Astrocyte (in vitro differentiated cells and primary cell): ENCODE measurements at regions not wholly inside any gene's neighbourhood (a gene's known extent, or its start where the extent isn't known, plus 50 kb on each side); places are given as distances from the start of the nearest gene placed in this dataset.

Experiments used
- DNase-seq: peaks from one replicate; pipeline ENCODE4 v3.0.0-alpha.2; 2010; ENCODE audit warnings: low read depth
- FAIRE-seq: peaks from 2 replicates; lab custom pipeline; 2011; peaks lifted over from hg19 to GRCh38; lab: Jason Lieb, UNC
- H2AFZ ChIP-seq: 2 replicates; pipeline ENCODE4 v1.6.0; 2012; ENCODE audit warnings: low read depth, low read length, inconsistent platforms
- H3K27ac ChIP-seq: 2 replicates; pipeline ENCODE4 v1.5.1; 2011; ENCODE audit warnings: low read depth, low read length, inconsistent platforms
- H3K27me3 ChIP-seq: 2 replicates; pipeline ENCODE4 v1.6.0; 2011; ENCODE audit warnings: low read length, inconsistent platforms; ENCODE audit not compliant: insufficient read depth
- H3K36me3 ChIP-seq: 2 replicates; pipeline ENCODE4 v1.5.1; 2011; ENCODE audit warnings: low read length, inconsistent platforms; ENCODE audit not compliant: insufficient read depth
- H3K4me1 ChIP-seq: 2 replicates; pipeline ENCODE4 v1.5.1; 2011; ENCODE audit warnings: low read length, inconsistent platforms; ENCODE audit not compliant: insufficient read depth
- H3K4me2 ChIP-seq: 2 replicates; pipeline ENCODE4 v1.6.0; 2012; ENCODE audit warnings: low read length, inconsistent platforms
- H3K4me3 ChIP-seq: 2 replicates; pipeline ENCODE4 v1.5.1; 2011; ENCODE audit warnings: low read depth, mild to moderate bottlenecking, low read length, inconsistent platforms; ENCODE audit not compliant: insufficient read depth
- H3K79me2 ChIP-seq: 2 replicates; pipeline ENCODE4 v1.6.0; 2012; ENCODE audit warnings: mild to moderate bottlenecking, low read length, inconsistent platforms; ENCODE audit not compliant: insufficient read depth
- H3K9ac ChIP-seq: 2 replicates; pipeline ENCODE4 v1.6.0; 2012; ENCODE audit warnings: mild to moderate bottlenecking, low read length, inconsistent platforms
- H3K9me3 ChIP-seq: 2 replicates; pipeline ENCODE4 v1.5.1; 2012; ENCODE audit warnings: low read depth, mild to moderate bottlenecking, low read length, inconsistent platforms; ENCODE audit not compliant: insufficient read depth
- H4K20me1 ChIP-seq: 2 replicates; pipeline ENCODE4 v1.6.0; 2012; ENCODE audit warnings: low read length, inconsistent platforms; ENCODE audit not compliant: insufficient read depth
- H3K27ac Mint-ChIP-seq: one replicate; pipeline ENCODE4 v1.8.0; 2021; ENCODE audit warnings: mild to moderate bottlenecking, mixed read lengths; ENCODE audit not compliant: unreplicated experiment
- H3K27me3 Mint-ChIP-seq: one replicate; pipeline ENCODE4 v1.8.0; 2021; ENCODE audit warnings: low read depth, mixed read lengths; ENCODE audit not compliant: unreplicated experiment
- H3K36me3 Mint-ChIP-seq: one replicate; pipeline ENCODE4 v1.8.0; 2021; ENCODE audit warnings: low read depth, mixed read lengths; ENCODE audit not compliant: unreplicated experiment
- H3K4me1 Mint-ChIP-seq: one replicate; pipeline ENCODE4 v1.8.0; 2021; ENCODE audit warnings: low read depth, mixed read lengths; ENCODE audit not compliant: unreplicated experiment
- H3K4me3 Mint-ChIP-seq: one replicate; pipeline ENCODE4 v1.8.0; 2021; ENCODE audit warnings: mild to moderate bottlenecking, moderate library complexity, mixed read lengths; ENCODE audit not compliant: unreplicated experiment
- H3K9me3 Mint-ChIP-seq: one replicate; pipeline ENCODE4 v1.8.0; 2021; ENCODE audit warnings: mild to moderate bottlenecking, mixed read lengths; ENCODE audit not compliant: unreplicated experiment
- EZH2 ChIP-seq: IDR thresholded peaks from 2 replicates; pipeline ENCODE4 v1.6.1; 2012; ENCODE audit warnings: mild to moderate bottlenecking, low read length, inconsistent platforms; ENCODE audit not compliant: insufficient read depth
- TF ChIP-seq, protein P1 (sequence below): IDR thresholded peaks from 2 replicates; pipeline ENCODE4 v1.5.1; 2011; ENCODE audit warnings: low read depth, mild to moderate bottlenecking, inconsistent platforms, low read length, moderate library complexity; ENCODE audit not compliant: insufficient read depth

DNA sequence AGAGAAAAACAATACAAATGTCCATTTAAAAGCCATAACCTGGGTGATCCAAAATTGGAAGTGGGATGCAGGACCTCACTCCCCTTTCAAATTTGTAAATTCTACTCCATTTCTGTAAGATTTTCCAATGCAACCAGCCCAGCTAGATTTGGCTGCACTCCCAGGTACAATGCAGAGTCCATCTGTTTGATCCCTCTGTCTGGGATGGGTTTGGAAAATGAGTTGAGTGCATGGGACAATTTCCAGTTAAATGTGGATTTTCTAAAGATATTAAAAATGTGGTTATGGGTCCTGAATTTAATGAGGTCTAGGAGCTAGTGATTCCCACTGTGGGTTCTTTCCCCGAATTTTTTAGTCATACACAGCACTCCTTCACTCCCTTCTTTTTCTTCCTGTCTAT, 104.0 kb upstream of the ATP10B start:
- no peaks in the 10 kb centered on the region for H3K79me2 ChIP-seq
- no peak for FAIRE-seq
- TF ChIP-seq, protein P1, sequence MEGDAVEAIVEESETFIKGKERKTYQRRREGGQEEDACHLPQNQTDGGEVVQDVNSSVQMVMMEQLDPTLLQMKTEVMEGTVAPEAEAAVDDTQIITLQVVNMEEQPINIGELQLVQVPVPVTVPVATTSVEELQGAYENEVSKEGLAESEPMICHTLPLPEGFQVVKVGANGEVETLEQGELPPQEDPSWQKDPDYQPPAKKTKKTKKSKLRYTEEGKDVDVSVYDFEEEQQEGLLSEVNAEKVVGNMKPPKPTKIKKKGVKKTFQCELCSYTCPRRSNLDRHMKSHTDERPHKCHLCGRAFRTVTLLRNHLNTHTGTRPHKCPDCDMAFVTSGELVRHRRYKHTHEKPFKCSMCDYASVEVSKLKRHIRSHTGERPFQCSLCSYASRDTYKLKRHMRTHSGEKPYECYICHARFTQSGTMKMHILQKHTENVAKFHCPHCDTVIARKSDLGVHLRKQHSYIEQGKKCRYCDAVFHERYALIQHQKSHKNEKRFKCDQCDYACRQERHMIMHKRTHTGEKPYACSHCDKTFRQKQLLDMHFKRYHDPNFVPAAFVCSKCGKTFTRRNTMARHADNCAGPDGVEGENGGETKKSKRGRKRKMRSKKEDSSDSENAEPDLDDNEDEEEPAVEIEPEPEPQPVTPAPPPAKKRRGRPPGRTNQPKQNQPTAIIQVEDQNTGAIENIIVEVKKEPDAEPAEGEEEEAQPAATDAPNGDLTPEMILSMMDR, result no peak
- TF ChIP-seq EZH2, result no peak

DNA sequence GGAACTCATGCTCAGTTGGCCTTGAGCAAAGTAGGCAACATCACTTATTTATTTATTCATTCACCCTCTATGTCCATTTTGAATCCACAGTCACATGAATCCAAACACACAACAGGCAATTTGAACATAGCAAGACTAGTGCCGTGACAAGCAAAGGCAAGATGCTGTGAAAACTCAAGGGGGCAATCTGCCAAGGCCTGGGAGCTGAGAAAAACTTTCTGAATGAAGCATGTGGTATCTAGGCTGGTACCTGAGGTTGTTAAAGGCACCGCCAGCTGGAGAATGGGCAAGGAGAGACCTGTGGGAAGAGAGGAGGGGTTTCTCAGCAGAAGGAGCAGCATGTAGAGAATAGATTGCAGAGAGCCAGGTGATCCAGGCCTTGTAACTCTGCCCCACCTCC, 98.3 kb upstream of the ATP10B start:
- DNase-seq, result no peak
- Histone ChIP-seq H3K4me3 (no peak overlapping the region), H3K27me3 (no peaks in the 10 kb centered on the region), H4K20me1 (no peaks in the 10 kb centered on the region), H3K4me2 (no peak overlapping the region), H2AFZ (no peak overlapping the region), H3K79me2 (no peaks in the 10 kb centered on the region), H3K9ac (no peak overlapping the region), H3K9me3 (no peaks in the 10 kb centered on the region), H3K36me3 (no peaks in the 10 kb centered on the region), H3K27ac (no peak overlapping the region), H3K4me1 (no peaks in the 10 kb centered on the region)
- no peaks in the 10 kb centered on the region for H3K36me3 Mint-ChIP-seq
- no peak for FAIRE-seq
- H3K4me3 Mint-ChIP-seq, result no peak overlapping the region
- no peak for TF ChIP-seq EZH2
- TF ChIP-seq, protein P1, result no peak
- H3K27me3 Mint-ChIP-seq, result peaks cover 6% of the 10 kb centered on the region
- peaks cover 3% of the 10 kb centered on the region for H3K9me3 Mint-ChIP-seq
- H3K4me1 Mint-ChIP-seq, result no peaks in the 10 kb centered on the region
- no peak overlapping the region for H3K27ac Mint-ChIP-seq

More for the DNA sequence above, 104.0 kb upstream of the ATP10B start:
- Mint-ChIP-seq H3K4me1 (no peaks in the 10 kb centered on the region), H3K4me3 (no peak overlapping the region), H3K9me3 (no peaks in the 10 kb centered on the region), H3K36me3 (no peaks in the 10 kb centered on the region), H3K27me3 (peaks cover 6% of the 10 kb centered on the region), H3K27ac (no peak overlapping the region)
- no peak for DNase-seq
- Histone ChIP-seq H4K20me1 (no peaks in the 10 kb centered on the region), H3K27ac (no peak overlapping the region), H3K9ac (no peak overlapping the region), H2AFZ (no peak overlapping the region), H3K4me2 (no peak overlapping the region), H3K4me1 (no peaks in the 10 kb centered on the region), H3K36me3 (no peaks in the 10 kb centered on the region), H3K4me3 (no peak overlapping the region), H3K9me3 (no peaks in the 10 kb centered on the region), H3K27me3 (no peaks in the 10 kb centered on the region)

- no peaks in the 10 kb centered on the region for H3K36me3 Mint-ChIP-seq
These were observed 88.7 kb upstream of the ATP10B start for GRCh38 chr5:160940725-160941124.

More at GRCh38 chr5:160940725-160941124, 88.7 kb upstream of the ATP10B start:
- TF ChIP-seq, protein P1, result no peak
- Mint-ChIP-seq H3K27ac (no peak overlapping the region), H3K27me3 (no peaks in the 10 kb centered on the region), H3K4me1 (no peaks in the 10 kb centered on the region), H3K9me3 (peaks cover 6% of the 10 kb centered on the region), H3K4me3 (no peak overlapping the region)
- no peaks in the 10 kb centered on the region for H3K4me1 ChIP-seq
- H4K20me1 ChIP-seq, result no peaks in the 10 kb centered on the region
- no peak overlapping the region for H3K27ac ChIP-seq
- H3K4me2 ChIP-seq, result no peak overlapping the region
- no peaks in the 10 kb centered on the region for H3K27me3 ChIP-seq
- H3K9ac ChIP-seq, result no peak overlapping the region
- H2AFZ ChIP-seq, result no peak overlapping the region
- no peak for FAIRE-seq
- H3K79me2 ChIP-seq, result no peaks in the 10 kb centered on the region
- H3K9me3 ChIP-seq, result peaks cover 3% of the 10 kb centered on the region
- no peaks in the 10 kb centered on the region for H3K36me3 ChIP-seq
- H3K4me3 ChIP-seq, result no peak overlapping the region
- no peak for DNase-seq
